MV-4-11 (cell line): ENCODE measurements at regions not wholly inside any gene's neighbourhood (a gene's known extent, or its start where the extent isn't known, plus 50 kb on each side); places are given as distances from the start of the nearest gene placed in this dataset.

Experiments
- DNase-seq: peaks from one replicate; lab custom pipeline; 2025; lab: John Stamatoyannopoulos, UW

DNA sequence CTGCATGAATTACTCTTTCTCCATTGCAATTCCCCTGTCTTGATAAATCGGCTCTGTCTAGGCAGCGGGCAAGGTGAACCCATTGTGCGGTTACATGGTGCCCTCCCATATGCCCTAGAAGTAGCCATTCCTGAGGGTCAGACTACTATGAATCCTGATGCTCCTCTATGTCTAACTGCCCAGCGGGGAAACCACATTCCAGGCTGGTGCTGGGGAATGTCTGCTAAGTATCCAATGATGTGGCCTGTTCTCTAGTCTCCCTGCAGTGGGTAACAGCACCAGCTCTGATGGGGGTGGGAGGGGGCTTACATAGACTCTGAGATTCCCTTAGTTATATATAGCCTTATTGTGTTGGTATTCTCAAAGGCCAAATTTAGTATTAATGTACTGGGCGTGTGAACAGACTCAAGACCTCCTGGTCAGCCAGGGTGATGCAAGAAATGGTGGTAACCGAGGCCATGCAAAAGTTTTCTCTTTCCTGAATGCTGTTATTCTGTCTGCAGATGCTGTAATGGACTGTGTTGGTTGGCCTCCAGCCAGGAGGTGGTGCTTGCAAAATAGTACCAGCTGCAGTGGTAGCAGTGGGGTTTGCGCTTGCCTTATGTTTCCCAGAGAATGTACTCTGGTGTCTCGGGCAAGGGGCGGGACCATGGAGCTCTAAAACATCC, 564.8 kb upstream of the SLITRK1 start:
- DNase-seq: no peak

DNA sequence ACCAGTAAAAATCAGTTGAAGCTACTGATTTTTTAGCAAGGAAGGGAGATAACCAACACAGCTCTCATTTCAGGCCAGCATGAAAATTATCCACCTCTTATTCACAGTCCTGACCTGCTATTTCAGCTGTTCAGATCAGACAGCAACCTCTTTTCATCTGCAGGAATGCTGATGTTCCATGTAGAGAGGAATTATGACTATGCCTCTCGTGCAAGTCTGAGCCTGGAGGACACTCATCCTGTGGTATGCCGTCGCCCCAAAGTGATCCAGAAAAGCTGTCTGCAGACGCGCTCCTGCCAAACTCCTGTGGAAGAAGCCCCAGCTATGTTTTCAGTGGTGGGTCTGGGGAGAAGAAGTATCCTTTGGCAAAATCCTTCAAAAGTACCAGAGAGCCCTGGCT, 563.5 kb upstream of the SLITRK1 start:
- no peak for DNase-seq

DNA sequence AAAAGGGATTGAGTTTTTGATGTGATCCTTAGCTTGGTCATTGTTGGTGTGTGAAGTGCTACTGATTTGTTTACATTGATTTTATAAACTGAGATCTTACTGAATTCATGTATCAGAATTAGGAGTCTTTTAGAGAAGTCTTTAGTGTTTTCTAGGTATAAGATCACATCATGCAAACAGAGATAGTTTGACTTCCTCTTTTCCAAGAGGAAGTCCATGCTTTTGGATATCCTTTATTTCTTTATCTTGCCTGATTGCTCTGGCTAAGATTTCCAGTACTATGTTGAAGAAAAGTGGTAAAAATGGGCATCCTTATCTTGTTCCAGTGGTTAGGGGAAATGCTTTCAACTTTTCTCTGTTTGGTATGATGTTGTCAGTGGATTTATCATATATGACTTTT, 561.2 kb upstream of the SLITRK1 start:
- DNase-seq: no peak

DNA sequence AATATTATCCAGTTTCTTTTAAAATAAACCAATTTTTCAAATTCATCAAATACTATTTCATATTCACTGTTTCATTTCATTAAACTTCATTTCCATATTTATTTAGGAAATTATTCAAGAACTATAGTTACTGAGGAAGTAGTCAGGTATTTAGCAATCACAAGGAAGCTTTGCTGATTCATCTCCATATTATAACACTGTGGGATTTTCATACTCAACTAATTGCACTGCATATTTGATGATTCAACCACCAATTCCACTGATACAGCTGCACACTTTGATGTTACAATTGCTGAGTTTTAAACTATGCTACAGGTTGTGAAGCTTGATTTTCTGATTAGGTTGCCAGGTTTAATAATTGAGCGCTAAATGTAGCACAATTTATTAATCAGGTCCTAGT, 556.8 kb upstream of the SLITRK1 start:
- DNase-seq: no peak

GRCh38 chr13:84433024-84433423, 550.8 kb upstream of the SLITRK1 start:
- DNase-seq: no peak

- DNase-seq: no peak
These were observed 549.4 kb upstream of the SLITRK1 start for GRCh38 chr13:84431646-84432045.

- DNase-seq: no peak
These were observed 548.2 kb upstream of the SLITRK1 start for GRCh38 chr13:84430446-84430845.

- DNase-seq: no peak
These were observed 547.7 kb upstream of the SLITRK1 start for GRCh38 chr13:84430015-84430414.

- no peak for DNase-seq
These were observed 535.8 kb upstream of the SLITRK1 start for GRCh38 chr13:84418041-84418440.

- DNase-seq: no peak
These were observed 535.1 kb upstream of the SLITRK1 start for GRCh38 chr13:84417416-84417815.

DNA sequence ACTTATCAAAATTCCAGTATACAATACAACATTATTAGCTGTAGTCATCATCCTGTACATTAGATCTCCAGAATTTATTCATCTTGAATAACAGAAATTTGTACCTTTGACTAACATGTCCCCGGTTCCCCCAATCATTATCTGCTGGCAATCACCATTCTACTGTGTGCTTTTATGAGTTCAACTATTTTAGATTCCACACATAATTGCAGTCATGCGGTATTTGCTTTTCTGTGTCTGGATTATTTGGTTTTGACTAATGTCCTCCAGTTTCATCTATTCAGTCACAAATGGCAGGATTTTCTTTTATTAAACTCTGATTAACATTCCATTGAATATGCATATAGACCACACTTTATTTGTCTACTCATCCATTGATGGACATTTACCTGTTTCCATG, 530.7 kb upstream of the SLITRK1 start:
- DNase-seq: no peak

- no peak for DNase-seq
These were observed 523.0 kb upstream of the SLITRK1 start for GRCh38 chr13:84405286-84405685.

DNA sequence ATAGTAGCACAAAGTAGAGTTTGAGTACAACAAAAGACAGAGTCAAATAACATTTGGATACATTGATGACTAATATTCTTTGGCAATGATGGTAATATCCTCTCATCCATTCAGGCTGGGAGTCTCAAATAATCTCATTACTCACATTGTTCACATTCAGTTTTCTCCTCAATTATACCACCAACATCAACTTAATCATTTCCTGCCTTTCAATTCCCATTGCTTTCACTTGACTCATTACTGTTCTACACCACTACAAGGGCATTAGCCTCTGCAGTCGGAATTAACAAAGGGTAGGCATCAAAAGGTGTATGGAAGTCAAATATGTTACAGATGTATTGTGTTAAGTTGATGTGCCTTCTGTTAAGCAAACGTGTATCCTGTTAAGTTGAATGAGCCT, 518.4 kb upstream of the SLITRK1 start:
- DNase-seq: no peak

- DNase-seq: no peak
These were observed 517.2 kb upstream of the SLITRK1 start for GRCh38 chr13:84399320-84400085.

- no peak for DNase-seq
These were observed 511.8 kb upstream of the SLITRK1 start for GRCh38 chr13:84393981-84394625.

GRCh38 chr13:84380866-84381265, 498.6 kb upstream of the SLITRK1 start:
- no peak for DNase-seq

GRCh38 chr13:84377106-84377505, 494.8 kb upstream of the SLITRK1 start:
- no peak for DNase-seq

GRCh38 chr13:84366506-84366905, 484.2 kb upstream of the SLITRK1 start:
- DNase-seq: no peak

GRCh38 chr13:84362777-84363176, 480.5 kb upstream of the SLITRK1 start:
- no peak for DNase-seq

DNA sequence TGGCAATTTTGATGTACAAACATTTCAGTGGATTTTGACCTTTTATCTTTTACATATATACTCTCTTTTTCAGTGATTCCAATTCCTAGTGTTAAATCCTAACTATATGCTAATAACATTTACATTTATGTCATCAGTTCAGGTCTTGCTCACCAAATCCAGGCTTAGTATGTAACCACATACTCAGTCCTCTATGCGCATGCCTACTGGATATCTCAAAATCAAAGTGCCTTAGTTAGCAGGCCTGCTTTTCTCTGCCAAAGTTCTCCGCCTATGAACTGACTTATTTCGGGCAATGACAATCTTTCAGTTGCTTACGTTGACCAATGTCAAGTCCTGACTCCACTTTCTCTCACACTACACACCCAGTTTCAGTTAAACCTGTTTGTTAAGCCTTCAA, 478.5 kb upstream of the SLITRK1 start:
- DNase-seq: no peak

DNA sequence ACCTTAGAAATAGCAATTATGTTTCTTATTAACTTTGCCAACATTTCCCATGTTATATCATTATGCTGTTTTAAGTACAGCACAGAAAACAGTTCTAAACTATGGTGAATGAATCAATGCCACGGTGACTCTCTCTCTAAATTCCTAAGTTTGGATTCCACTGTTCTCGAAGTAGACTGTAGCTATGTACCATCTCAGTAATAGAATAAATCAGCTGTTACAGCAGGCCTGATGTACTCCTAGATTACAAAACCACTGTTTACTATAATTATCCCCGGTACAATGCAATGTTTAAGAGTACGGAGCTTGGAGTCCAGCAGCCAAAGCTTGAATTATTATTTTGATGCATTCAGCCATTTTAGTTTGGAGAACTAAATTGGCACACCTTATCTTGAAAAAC, 476.3 kb upstream of the SLITRK1 start:
- DNase-seq: no peak

- DNase-seq: no peak
These were observed 470.7 kb upstream of the SLITRK1 start for GRCh38 chr13:84352946-84353345.

GRCh38 chr13:84339456-84339855, 457.2 kb upstream of the SLITRK1 start:
- DNase-seq: no peak
